Parathyroid adenoma (tissue), 2 donors: ENCODE measurements at regions not wholly inside any gene's neighbourhood (a gene's known extent, or its start where the extent isn't known, plus 50 kb on each side); places are given as distances from the start of the nearest gene placed in this dataset.

Experiments
- H2AFZ ChIP-seq: fragments of 300-600 bp; sonication (generic); one replicate; pipeline ENCODE4 v1.7.0; 2017; ENCODE audit warnings: antibody characterized with exemption, mild to moderate bottlenecking
- H3K27ac ChIP-seq: fragments of 300-600 bp; sonication (generic); one replicate; pipeline ENCODE4 v1.7.0; 2017
- H3K27me3 ChIP-seq: fragments of 300-600 bp; sonication (generic); one replicate; pipeline ENCODE4 v1.7.0; 2017; ENCODE audit warnings: low read length; ENCODE audit not compliant: control insufficient read depth, insufficient read depth
- H3K36me3 ChIP-seq: fragments of 300-600 bp; sonication (generic); one replicate; pipeline ENCODE4 v1.7.0; 2017; ENCODE audit warnings: low read length; ENCODE audit not compliant: control insufficient read depth, insufficient read depth
- H3K4me1 ChIP-seq: fragments of 300-600 bp; sonication (generic); one replicate; pipeline ENCODE4 v1.7.0; 2017; ENCODE audit warnings: control low read depth
- H3K4me2 ChIP-seq: fragments of 300-600 bp; sonication (generic); one replicate; pipeline ENCODE4 v1.7.0; 2017; ENCODE audit warnings: low read length
- H3K4me3 ChIP-seq: fragments of 300-600 bp; sonication (generic); one replicate; pipeline ENCODE4 v1.7.0; 2017; ENCODE audit warnings: low read depth, low read length
- H3K79me2 ChIP-seq: fragments of 300-600 bp; sonication (generic); one replicate; pipeline ENCODE4 v1.7.0; 2017; ENCODE audit warnings: control low read depth
- H3K9ac ChIP-seq: fragments of 300-600 bp; sonication (generic); one replicate; pipeline ENCODE4 v1.7.0; 2017; ENCODE audit warnings: mild to moderate bottlenecking
- H3K9me3 ChIP-seq: fragments of 300-600 bp; sonication (generic); one replicate; pipeline ENCODE4 v1.7.0; 2017; ENCODE audit warnings: low read length; ENCODE audit not compliant: control insufficient read depth
- TF ChIP-seq, protein P1 (sequence below): fragments of 300-600 bp; sonication (generic); IDR thresholded peaks from one replicate; pipeline ENCODE4 v1.7.0; 2017; ENCODE audit warnings: antibody characterized with exemption, mild to moderate bottlenecking
- donor health status: primary hyperparathyroidism.

DNA sequence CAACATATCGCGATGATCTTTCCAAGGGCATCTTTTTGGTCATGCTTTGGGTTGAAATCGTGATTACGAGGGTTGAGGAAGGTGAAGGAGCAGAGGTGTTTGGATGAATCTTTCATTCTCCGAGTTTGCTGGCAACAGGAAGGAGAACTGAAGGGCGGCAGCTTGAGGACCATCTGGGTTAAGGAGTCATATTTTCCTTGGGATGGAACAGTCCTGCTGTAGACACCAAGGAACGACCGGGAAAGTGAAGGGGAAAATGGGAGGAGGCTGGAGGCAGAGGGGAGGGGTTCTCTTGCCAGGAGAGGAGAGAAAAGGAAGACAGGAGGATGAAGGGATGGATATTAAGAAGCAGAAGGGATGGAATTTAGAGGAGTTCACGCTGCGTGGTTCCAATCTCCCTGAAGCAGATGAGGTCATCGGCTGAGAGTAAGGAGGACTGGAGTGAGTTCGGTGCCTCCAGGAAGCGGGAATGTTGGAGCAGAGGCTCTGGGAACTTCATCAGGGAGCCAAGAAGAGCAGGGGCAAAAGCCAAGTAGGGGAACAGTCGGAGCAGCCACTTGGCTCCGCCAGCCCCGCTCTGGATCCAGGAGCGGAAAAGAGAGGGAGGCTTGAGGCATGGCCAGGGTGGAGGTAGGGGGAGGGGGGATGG, 116.6 kb upstream of the GALNT17 start:
- H3K36me3 ChIP-seq: no peaks in the 10 kb centered on the region
- no peak overlapping the region for H3K4me3 ChIP-seq
- H3K9ac ChIP-seq: no peak overlapping the region
- H3K4me1 ChIP-seq: no peaks in the 10 kb centered on the region
- H2AFZ ChIP-seq: no peak overlapping the region
- no peaks in the 10 kb centered on the region for H3K79me2 ChIP-seq
- H3K4me2 ChIP-seq: no peak overlapping the region
- H3K27me3 ChIP-seq: no peaks in the 10 kb centered on the region
- H3K27ac ChIP-seq: no peak overlapping the region
- H3K9me3 ChIP-seq: no peaks in the 10 kb centered on the region
- TF ChIP-seq, protein P1, sequence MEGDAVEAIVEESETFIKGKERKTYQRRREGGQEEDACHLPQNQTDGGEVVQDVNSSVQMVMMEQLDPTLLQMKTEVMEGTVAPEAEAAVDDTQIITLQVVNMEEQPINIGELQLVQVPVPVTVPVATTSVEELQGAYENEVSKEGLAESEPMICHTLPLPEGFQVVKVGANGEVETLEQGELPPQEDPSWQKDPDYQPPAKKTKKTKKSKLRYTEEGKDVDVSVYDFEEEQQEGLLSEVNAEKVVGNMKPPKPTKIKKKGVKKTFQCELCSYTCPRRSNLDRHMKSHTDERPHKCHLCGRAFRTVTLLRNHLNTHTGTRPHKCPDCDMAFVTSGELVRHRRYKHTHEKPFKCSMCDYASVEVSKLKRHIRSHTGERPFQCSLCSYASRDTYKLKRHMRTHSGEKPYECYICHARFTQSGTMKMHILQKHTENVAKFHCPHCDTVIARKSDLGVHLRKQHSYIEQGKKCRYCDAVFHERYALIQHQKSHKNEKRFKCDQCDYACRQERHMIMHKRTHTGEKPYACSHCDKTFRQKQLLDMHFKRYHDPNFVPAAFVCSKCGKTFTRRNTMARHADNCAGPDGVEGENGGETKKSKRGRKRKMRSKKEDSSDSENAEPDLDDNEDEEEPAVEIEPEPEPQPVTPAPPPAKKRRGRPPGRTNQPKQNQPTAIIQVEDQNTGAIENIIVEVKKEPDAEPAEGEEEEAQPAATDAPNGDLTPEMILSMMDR: no peak

DNA sequence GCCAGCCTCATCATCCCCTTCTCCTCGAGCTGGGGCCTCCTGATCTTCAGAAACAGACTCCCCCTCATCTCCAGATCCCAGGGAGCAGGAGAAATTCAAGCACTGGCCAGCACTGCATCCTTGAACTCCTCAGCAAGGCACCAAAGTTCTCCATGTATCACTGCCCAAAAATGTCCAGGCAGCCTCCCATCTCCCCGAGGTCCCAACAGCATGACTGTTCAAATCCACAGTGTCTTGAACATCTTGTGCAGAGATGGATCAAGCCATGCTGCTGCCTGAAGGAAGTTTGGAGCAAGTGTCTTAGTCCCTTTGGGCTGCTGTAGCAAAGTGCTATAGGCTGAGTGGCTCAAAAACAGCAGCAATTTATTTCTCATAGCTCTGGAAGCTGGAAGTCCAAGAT, 115.5 kb upstream of the GALNT17 start:
- no peaks in the 10 kb centered on the region for H3K9me3 ChIP-seq
- TF ChIP-seq, protein P1: no peak

DNA sequence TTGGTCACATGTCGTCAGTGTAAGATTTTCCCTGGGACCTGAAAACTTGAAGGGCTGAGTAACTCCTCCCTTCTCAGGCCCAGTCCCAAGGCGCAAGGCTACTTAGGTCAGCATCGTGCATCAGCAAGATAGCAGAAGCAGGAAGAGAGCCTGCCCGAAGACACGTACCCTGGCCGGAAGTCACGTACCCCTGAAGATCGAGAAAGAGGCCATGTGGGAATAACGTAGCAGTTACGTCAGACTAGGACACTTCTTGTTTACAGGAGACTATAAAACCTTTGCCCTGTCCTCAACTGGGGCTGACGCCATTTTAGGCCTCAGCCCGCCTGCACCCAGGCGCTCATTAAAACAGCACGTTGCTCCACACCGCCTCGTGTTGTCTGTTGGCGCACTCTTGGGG, 114.3 kb upstream of the GALNT17 start:
- no peaks in the 10 kb centered on the region for H3K36me3 ChIP-seq
- H3K27ac ChIP-seq: no peak overlapping the region
- H3K4me2 ChIP-seq: no peak overlapping the region
- H3K9ac ChIP-seq: no peak overlapping the region
- TF ChIP-seq, protein P1: no peak
- no peaks in the 10 kb centered on the region for H3K9me3 ChIP-seq
- H3K4me1 ChIP-seq: no peaks in the 10 kb centered on the region
- H3K79me2 ChIP-seq: no peaks in the 10 kb centered on the region
- no peak overlapping the region for H2AFZ ChIP-seq
- no peaks in the 10 kb centered on the region for H3K27me3 ChIP-seq
- no peak overlapping the region for H3K4me3 ChIP-seq

More for the DNA sequence above, 115.5 kb upstream of the GALNT17 start:
- H3K9ac ChIP-seq: no peak overlapping the region
- no peaks in the 10 kb centered on the region for H3K79me2 ChIP-seq
- no peak overlapping the region for H3K27ac ChIP-seq
- no peak overlapping the region for H2AFZ ChIP-seq
- no peak overlapping the region for H3K4me2 ChIP-seq
- no peak overlapping the region for H3K4me3 ChIP-seq
- H3K27me3 ChIP-seq: no peaks in the 10 kb centered on the region
- H3K4me1 ChIP-seq: no peaks in the 10 kb centered on the region
- no peaks in the 10 kb centered on the region for H3K36me3 ChIP-seq

GRCh38 chr7:71019706-71020105, 112.2 kb upstream of the GALNT17 start:
- Histone ChIP-seq H3K4me1 (no peaks in the 10 kb centered on the region), H3K4me3 (no peak overlapping the region), H3K4me2 (no peak overlapping the region), H3K9ac (no peak overlapping the region), H3K9me3 (no peaks in the 10 kb centered on the region), H3K79me2 (no peaks in the 10 kb centered on the region), H3K27ac (no peak overlapping the region), H2AFZ (no peak overlapping the region), H3K36me3 (no peaks in the 10 kb centered on the region), H3K27me3 (no peaks in the 10 kb centered on the region)
- TF ChIP-seq, protein P1: no peak

GRCh38 chr7:71021131-71021530, 110.8 kb upstream of the GALNT17 start:
- Histone ChIP-seq H3K4me3 (no peak overlapping the region), H3K4me2 (no peak overlapping the region), H3K27me3 (no peaks in the 10 kb centered on the region), H3K9me3 (no peaks in the 10 kb centered on the region), H3K79me2 (no peaks in the 10 kb centered on the region), H3K27ac (no peak overlapping the region), H3K4me1 (no peaks in the 10 kb centered on the region), H3K9ac (no peak overlapping the region), H3K36me3 (no peaks in the 10 kb centered on the region), H2AFZ (no peak overlapping the region)
- TF ChIP-seq, protein P1: no peak
